Myocyte (in vitro differentiated cells): ENCODE measurements at regions not wholly inside any gene's neighbourhood (a gene's known extent, or its start where the extent isn't known, plus 50 kb on each side); places are given as distances from the start of the nearest gene placed in this dataset.

Source experiments
- DNase-seq: peaks from one replicate; pipeline ENCODE4 v3.0.0-alpha.2; 2012; ENCODE audit warnings: low read depth

DNA sequence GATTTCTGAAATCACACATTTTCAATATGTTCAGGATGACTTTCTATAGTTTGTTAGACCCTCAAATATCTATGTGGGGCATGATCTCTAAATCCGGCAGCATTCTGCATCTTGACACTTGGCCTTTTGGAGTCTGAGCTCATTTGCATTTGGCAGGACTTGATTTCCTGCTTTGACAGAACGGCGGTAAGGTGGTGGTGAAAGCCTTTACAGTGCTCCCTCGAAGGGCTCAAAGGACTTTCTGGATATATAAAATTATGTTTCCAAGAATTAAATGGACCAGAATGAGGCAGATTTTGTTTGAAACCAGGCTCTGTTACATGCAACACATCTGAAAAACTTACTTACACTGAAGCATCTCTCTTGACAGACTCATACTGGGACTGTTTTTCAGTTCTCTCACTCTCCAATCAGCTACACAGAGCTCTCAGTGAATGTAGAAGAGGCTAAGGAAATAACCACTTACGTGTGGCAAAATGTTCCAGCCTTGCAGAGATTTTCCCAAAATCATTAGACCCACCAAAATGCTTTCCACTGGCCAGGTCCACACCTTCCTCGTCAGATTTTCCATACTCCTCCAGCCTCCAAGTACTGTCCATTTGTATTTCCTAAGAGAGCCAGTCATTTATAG lies 207.2 kb downstream of the SPRY2 start:
- no peak for DNase-seq

DNA sequence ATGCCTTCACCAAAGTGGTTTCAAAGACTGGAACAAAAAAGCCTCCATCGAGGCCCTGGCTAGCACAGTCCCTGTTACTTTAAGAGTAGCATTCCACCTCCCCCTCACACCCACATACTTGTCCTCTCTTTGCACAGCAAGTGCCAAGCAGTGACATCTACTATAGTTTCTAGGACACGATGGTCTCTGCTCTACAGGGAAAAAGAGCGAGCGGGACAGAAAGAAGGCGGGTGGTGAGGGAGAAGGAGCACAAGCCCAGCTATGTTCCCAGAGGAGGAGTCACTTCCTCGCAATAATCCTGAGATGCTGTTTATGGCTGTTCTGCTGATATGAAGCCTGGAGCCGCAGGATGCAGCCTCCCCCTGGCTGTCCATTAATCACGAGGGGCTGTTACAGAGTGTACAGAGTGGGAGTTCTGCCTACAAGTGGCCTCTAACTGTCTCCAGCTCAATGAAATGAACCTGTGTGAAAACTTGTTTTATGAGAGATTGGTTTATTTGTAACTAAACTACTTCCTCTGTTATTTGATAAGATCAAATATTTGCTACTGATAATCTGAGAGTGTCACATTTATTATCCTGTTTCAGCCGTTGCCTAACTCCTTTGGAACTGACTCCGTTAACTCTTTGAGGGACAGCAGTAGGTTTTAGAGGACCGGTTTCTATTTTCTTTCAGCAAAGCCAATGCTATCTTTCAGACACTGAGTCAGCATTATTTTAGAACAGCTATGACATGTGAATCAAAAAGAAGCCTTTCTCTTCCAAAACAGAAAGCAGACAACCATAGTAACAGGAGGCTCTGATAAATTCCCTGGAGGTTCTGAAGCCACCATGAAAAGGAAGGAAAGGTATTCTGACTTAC lies 208.0 kb downstream of the SPRY2 start:
- peak; percentile 64 for DNase-seq

GRCh38 chr13:80131204-80131603 lies 209.7 kb downstream of the SPRY2 start:
- DNase-seq = peak; percentile 79

GRCh38 chr13:80126389-80127068 lies 214.4 kb downstream of the SPRY2 start:
- DNase-seq = no peak

DNA sequence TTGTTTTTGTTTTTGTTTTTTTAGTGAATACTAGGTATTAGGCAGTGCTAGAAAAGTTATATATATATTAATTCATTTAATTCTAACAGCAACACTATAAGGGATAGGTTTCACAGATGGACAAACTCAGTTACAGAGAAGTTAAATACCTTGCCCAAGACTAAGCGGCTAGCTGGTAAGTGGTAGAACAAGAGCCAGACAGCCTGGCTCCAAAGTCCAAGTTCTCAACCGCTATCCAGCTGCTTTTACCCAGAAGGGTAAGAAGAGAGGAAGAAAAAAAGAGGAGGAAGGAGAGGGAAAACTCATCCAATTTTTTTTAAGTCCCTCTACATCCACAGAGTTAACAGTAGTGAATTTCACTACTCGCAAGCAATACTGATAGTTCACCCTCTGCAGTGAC lies 217.0 kb downstream of the SPRY2 start:
- DNase-seq = no peak

DNA sequence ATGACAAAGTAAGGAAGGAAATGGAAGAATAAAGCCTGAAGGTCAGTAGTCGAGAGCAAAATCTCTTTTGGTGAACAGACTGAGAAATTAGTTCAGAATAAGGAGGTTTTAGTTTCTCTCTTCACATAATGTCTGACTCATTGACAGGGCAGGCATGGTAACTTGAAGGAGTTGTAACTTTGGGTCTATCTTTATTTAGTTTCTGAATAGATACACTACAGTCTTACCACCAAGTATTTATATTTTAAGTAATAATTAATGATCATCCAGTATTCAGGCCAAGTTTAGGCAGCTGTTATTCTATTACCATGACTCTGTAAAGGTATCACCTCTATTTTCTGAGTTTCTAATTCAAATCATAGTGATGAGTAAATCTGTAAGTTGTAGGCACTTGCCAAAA lies 219.9 kb downstream of the SPRY2 start:
- DNase-seq = no peak

DNA sequence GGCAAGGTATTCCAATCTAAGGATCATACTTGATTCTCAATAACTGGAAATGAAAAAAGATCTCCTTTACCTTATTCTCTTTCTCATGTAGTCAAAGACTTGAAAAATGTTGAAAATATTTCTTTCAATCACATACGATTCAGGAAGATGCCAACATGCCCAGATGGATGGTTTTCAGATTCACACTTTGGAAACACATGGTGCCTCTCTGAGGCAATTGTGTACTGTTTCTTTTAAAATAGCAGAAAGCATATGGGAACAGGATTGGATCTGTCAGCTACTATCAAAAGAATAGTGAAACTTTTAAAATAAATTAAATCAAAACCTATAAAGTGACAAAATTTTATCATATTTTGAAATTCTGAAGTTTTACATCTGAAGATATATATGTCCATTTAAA lies 222.4 kb downstream of the SPRY2 start:
- no peak for DNase-seq

DNA sequence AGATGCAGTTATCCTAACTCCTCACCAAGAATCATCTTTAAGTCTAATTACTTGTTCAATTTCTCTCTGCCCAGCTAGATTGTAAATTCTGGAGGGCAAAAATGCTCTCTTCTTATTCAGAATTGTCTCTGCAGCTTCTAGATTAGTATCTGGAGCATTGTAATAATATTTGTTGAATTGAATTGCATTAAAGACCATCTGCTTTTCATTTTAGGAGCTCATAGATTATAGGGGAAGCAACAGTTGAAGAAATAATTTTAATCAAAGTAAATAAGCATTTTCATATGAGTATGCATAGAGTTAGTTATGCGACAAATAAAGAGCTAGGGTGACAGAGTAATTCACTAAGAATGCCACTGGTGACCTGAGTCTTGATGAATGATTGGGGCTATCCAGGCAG lies 222.8 kb downstream of the SPRY2 start:
- no peak for DNase-seq

DNA sequence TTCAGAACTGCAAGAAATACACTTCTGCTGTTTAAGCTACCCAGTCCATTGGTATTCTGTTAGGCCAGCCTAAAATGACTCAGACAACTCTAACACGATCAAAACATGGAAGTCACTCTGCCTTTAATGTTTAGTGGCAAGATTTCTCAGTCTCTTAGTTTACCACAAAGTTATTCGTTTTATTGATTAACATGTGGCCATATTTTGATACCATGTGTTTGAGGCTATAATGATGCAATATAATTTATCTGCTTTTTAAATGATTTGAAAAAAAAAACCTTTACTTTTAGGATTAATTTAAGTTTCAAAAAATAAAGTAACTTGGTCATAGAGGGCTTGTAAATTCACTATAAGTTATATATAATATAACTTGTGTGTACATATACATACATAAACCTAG lies 223.4 kb downstream of the SPRY2 start:
- no peak for DNase-seq

DNA sequence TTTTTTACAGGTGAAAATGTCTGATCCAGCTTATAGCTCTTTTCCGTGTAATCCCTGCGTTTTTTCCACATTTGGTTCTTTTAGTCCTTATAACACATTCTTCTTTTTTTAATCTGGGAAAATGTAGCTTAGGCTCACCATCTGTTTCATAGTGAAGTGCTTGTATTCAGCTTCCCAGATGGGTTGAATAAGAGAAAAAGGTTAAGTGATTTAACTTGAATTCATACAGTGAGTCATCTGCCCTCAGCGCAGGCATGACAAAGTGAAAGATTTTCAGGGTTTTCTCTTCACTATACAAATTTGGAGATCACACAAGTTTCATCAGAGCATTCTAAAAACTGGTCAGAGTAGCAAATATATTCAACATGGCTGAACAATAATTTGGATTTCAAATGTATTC lies 224.8 kb downstream of the SPRY2 start:
- DNase-seq = peak; percentile 57

GRCh38 chr13:80115616-80116015 lies 225.3 kb downstream of the SPRY2 start:
- DNase-seq = no peak

GRCh38 chr13:80113714-80114454 lies 227.0 kb downstream of the SPRY2 start:
- DNase-seq = no peak

DNA sequence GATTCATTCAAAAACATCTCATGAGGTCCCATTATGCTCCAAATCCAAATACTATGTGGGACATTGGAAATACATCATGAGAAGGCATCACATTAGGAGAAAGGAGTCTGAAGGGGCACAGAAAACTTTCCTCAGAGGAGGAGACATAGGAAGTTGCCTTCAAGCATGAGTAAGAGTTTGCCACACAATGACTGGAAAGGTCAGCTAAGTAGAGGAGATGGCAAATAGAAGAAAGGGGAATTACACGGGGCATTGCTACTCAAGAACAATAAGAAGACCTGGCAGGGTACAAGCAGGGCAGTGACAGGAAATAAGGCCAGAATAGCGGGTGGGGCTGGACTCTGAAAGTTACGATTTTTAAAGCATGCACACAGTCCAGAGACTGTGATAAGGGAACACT lies 231.6 kb downstream of the SPRY2 start:
- DNase-seq = no peak

- DNase-seq = no peak
Observed at GRCh38 chr13:80105350-80105749, 235.6 kb downstream of the SPRY2 start.

GRCh38 chr13:80101040-80101439 lies 239.9 kb downstream of the SPRY2 start:
- DNase-seq = no peak

DNA sequence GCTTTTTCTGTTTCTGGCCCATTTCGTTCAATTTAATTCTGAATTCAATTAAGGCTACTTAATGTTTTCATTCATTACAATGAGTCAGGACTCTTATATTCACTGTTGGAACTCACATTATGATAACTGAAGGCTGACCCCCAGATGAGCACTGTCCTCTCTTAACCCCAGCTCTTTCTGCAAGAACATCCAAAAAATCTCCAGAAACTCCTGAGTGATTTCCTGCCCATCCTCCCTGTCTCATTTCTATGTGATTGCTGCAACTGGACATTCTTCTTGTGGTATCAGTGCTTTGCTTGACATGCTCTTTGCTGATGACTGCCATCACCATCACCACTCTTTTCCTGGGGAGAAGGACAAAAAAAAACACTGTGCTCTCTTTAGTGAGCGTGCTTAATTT lies 240.3 kb downstream of the SPRY2 start:
- DNase-seq = no peak

DNA sequence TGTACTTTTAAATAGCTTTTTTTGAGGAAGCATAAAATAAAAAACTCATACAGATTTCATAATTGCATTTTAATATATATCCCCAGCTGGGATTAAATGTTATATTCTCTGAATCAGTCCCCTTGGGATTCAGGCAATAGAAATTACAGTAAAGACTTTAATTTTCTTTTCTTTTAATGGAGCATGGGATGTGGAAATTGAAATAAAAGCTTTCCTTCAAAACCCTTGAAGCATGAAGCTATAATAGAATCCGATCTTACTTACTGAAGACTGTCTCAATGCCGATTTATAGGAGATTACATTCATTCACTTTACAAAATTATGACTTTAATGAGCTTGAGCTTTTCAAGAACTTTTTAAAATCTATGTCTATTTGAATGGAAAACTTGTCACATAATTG lies 243.4 kb downstream of the SPRY2 start:
- DNase-seq = no peak

GRCh38 chr13:80096383-80096782 lies 244.5 kb downstream of the SPRY2 start:
- DNase-seq = no peak

- no peak for DNase-seq
Observed at GRCh38 chr13:80094526-80094925, 246.4 kb downstream of the SPRY2 start.

DNA sequence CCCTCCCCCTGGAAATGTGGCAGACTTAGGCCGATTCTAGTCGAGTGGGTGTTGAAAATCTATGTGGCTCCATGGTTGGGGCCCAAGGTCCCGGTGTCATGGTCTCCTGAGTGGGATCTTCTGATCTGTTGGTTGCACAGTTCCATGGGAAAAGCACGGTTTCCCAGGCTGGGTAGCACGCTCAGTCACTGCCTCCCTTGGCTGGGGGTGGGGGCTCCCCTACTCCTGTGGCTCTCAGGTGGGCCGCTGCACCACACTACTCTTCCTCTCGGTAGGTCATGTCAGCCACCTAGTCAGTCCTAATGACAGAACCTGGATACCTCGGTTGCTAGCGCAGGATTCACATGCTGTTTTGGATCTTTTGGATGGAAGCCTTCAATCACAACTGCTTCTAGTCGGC lies 247.0 kb downstream of the SPRY2 start:
- DNase-seq = no peak

- no peak for DNase-seq
Observed at GRCh38 chr13:80086304-80086721, 254.6 kb downstream of the SPRY2 start.
